ENCODE measurements at regions not wholly inside any gene's neighbourhood (a gene's known extent, or its start where the extent isn't known, plus 50 kb on each side); places are given as distances from the start of the nearest gene placed in this dataset.

DNA sequence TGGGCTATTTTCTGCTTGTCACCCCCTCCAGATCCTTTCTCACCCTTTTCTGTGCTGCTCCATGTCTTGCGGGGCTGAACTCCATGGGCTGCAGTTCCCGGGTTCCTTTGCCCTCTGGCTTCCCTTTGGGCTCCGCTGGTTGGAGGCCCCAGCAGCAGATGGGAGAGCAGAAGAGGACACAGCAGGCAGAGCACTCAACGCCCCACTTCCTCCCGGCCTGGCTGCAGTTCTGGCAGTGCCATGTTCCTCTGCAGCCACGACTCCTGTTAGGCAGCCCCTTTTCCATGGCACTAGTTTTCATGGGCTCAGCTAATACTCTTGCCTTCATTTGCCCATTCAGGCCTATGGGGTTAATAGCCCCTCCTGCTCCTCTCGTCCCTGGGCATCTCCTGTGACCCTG lies 127.1 kb downstream of the TENT5C start:
- TF ChIP-seq, protein P1, sequence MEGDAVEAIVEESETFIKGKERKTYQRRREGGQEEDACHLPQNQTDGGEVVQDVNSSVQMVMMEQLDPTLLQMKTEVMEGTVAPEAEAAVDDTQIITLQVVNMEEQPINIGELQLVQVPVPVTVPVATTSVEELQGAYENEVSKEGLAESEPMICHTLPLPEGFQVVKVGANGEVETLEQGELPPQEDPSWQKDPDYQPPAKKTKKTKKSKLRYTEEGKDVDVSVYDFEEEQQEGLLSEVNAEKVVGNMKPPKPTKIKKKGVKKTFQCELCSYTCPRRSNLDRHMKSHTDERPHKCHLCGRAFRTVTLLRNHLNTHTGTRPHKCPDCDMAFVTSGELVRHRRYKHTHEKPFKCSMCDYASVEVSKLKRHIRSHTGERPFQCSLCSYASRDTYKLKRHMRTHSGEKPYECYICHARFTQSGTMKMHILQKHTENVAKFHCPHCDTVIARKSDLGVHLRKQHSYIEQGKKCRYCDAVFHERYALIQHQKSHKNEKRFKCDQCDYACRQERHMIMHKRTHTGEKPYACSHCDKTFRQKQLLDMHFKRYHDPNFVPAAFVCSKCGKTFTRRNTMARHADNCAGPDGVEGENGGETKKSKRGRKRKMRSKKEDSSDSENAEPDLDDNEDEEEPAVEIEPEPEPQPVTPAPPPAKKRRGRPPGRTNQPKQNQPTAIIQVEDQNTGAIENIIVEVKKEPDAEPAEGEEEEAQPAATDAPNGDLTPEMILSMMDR (IDR thresholded peaks at IDR 0.05): no peak
- TF ChIP-seq POLR2A (IDR thresholded peaks at IDR 0.05): no peak

All from body of pancreas (tissue), 4 donors.